NCI-H2171 treated with DMSO at 0.1 percent for 48 hours (cell line): ENCODE measurements at regions not wholly inside any gene's neighbourhood (a gene's known extent, or its start where the extent isn't known, plus 50 kb on each side); places are given as distances from the start of the nearest gene placed in this dataset.
"Not testable (repeated sequence)": the region's sequence is repeated elsewhere in the genome, so short reads cannot be mapped to it uniquely, and the experiment has no call there.

Experiments
- DNase-seq: peaks from one replicate; lab custom pipeline; 2025; lab: John Stamatoyannopoulos, UW

- no peak for DNase-seq
Measured at GRCh38 chr5:171542525-171543140, 123.2 kb downstream of the FGF18 start.

- peak; percentile 48 for DNase-seq
Measured at GRCh38 chr5:171543148-171543815, 123.8 kb downstream of the FGF18 start.

GRCh38 chr5:171544913-171545765 is 125.7 kb downstream of the FGF18 start:
- DNase-seq: no peak

- no peak for DNase-seq
Measured at GRCh38 chr5:171549274-171549673, 129.8 kb downstream of the FGF18 start.

GRCh38 chr5:171553817-171554216 is 134.4 kb downstream of the FGF18 start:
- DNase-seq: not testable (repeated sequence)

- no peak for DNase-seq
Measured at GRCh38 chr5:171555160-171555559, 135.7 kb downstream of the FGF18 start.

- no peak for DNase-seq
Measured at GRCh38 chr5:171562822-171563221, 143.4 kb downstream of the FGF18 start.

- no peak for DNase-seq
Measured at GRCh38 chr5:171568389-171568788, 148.9 kb downstream of the FGF18 start.

- DNase-seq: no peak
Measured at GRCh38 chr5:171569065-171569712, 149.7 kb downstream of the FGF18 start.

- DNase-seq: no peak
Measured at GRCh38 chr5:171570244-171570825, 150.9 kb downstream of the FGF18 start.

- DNase-seq: no peak
Measured at GRCh38 chr5:171571663-171572062, 152.2 kb downstream of the FGF18 start.

GRCh38 chr5:171573021-171573420 is 153.6 kb downstream of the FGF18 start:
- no peak for DNase-seq

- DNase-seq: no peak
Measured at GRCh38 chr5:171573451-171574225, 154.2 kb downstream of the FGF18 start.

- DNase-seq: no peak
Measured at GRCh38 chr5:171574376-171574775, 154.9 kb downstream of the FGF18 start.

GRCh38 chr5:171575386-171575785 is 155.9 kb downstream of the FGF18 start:
- no peak for DNase-seq

GRCh38 chr5:171575808-171576207 is 156.4 kb downstream of the FGF18 start:
- DNase-seq: no peak

- no peak for DNase-seq
Measured at GRCh38 chr5:171577042-171577758, 157.8 kb downstream of the FGF18 start.

- no peak for DNase-seq
Measured at GRCh38 chr5:171578049-171578828, 158.8 kb downstream of the FGF18 start.

- no peak for DNase-seq
Measured at GRCh38 chr5:171578829-171579491, 159.5 kb downstream of the FGF18 start.
